ENCODE measurements at regions not wholly inside any gene's neighbourhood (a gene's known extent, or its start where the extent isn't known, plus 50 kb on each side); places are given as distances from the start of the nearest gene placed in this dataset.

GRCh38 chr16:47921535-47921934 lies 234.3 kb downstream of the ABCC12 start:
- TF ChIP-seq CTCF (IDR thresholded peaks at IDR 0.05): no peak
- ATAC-seq (no peak), DNase-seq (no peak)
- no peak overlapping the region for H3K27ac ChIP-seq
- intact Hi-C loops (cut with DNase I): no loop called here
- H3K4me3 ChIP-seq: no peak overlapping the region
- H3K4me1 ChIP-seq: no peaks in the 10 kb centered on the region
- H3K9me3 ChIP-seq: no peaks in the 10 kb centered on the region
- no peaks in the 10 kb centered on the region for H3K27me3 ChIP-seq
- no peaks in the 10 kb centered on the region for H3K36me3 ChIP-seq

DNA sequence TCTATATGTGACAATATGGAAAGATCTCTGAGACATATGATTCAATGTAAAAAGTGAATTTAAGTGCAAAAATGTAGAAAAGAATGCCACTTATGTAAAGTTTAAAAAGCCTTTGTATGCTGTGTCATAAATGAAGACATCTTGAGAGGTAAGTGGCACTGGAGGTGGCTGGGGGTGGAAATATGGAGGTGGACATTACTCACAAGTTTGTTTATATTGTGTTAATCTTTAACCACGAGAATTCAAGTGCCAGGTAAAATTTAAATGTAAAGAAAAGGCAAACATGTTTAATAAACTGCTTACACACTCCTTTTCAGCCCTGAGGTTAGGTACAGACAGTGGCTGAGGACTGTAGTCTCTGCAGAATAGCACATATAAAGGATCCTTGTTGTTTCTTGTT lies 235.1 kb downstream of the ABCC12 start:
- DNase-seq (no peak), ATAC-seq (no peak)
- Histone ChIP-seq H3K4me1 (peaks cover 3% of the 10 kb centered on the region), H3K9me3 (no peaks in the 10 kb centered on the region), H3K27ac (no peak overlapping the region), H3K27me3 (no peaks in the 10 kb centered on the region), H3K4me3 (no peak overlapping the region), H3K36me3 (no peaks in the 10 kb centered on the region)
- intact Hi-C loops (cut with DNase I): no loop called here
- no peak for TF ChIP-seq CTCF (IDR thresholded peaks at IDR 0.05)

DNA sequence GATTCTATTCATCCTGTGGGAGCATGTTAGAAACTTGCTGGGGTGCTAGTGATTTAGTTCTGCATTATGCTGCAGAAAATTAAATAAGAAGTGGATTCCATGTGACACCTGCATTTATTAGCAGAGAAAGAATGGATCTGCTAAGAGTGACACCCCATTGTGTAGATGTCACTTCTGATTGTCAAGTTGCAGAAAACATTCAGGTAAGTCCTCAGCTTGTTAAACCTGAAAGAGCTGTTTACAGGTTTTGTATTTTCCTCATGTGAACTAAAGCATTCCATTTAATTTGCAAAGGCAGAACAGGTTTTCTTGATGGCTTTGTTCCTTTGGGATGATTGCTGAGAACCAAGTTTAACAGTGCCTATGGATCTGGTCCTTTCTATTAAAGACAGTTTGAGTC lies 238.7 kb downstream of the ABCC12 start:
- Histone ChIP-seq H3K4me3 (no peak overlapping the region), H3K36me3 (no peaks in the 10 kb centered on the region), H3K27me3 (no peaks in the 10 kb centered on the region), H3K9me3 (no peaks in the 10 kb centered on the region), H3K4me1 (peaks cover 3% of the 10 kb centered on the region), H3K27ac (no peak overlapping the region)
- ATAC-seq (no peak), DNase-seq (no peak)
- intact Hi-C loops (cut with DNase I): no loop called here
- TF ChIP-seq CTCF (IDR thresholded peaks at IDR 0.05): no peak

- Histone ChIP-seq H3K9me3 (no peaks in the 10 kb centered on the region), H3K27me3 (no peaks in the 10 kb centered on the region), H3K27ac (no peak overlapping the region), H3K4me1 (peaks cover 3% of the 10 kb centered on the region), H3K36me3 (no peaks in the 10 kb centered on the region), H3K4me3 (no peak overlapping the region)
- ATAC-seq (no peak), DNase-seq (no peak)
- no peak for TF ChIP-seq CTCF (IDR thresholded peaks at IDR 0.05)
- intact Hi-C loops (cut with DNase I): no loop called here
Measured at GRCh38 chr16:47916266-47916665, 239.5 kb downstream of the ABCC12 start.

- Histone ChIP-seq H3K27me3 (no peaks in the 10 kb centered on the region), H3K4me3 (no peak overlapping the region), H3K4me1 (no peaks in the 10 kb centered on the region), H3K9me3 (no peaks in the 10 kb centered on the region), H3K27ac (no peak overlapping the region), H3K36me3 (no peaks in the 10 kb centered on the region)
- ATAC-seq (no peak), DNase-seq (no peak)
- no peak for TF ChIP-seq CTCF (IDR thresholded peaks at IDR 0.05)
- intact Hi-C loops (cut with DNase I): no loop called here
Measured at GRCh38 chr16:47907109-47907508, 248.7 kb downstream of the ABCC12 start.

DNA sequence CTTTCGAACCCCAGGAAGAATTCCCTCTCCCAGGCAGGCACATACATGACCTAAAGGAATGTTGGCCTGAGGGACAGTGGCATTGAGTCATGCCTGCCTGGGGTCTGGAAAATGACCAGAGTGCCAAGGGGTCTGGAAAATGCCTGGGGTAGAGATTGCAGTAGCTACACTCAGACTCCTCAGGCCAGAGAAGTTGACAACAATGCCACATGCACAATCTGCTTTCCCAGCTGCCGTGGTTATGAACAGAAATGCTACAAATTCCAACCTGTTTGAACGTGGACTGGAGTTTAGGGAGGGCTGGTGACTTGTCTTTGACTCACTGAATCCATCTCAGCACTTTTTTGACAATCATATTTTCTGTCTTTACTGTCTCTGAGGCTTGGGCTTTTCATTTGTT lies 250.0 kb downstream of the ABCC12 start:
- Histone ChIP-seq H3K27me3 (no peaks in the 10 kb centered on the region), H3K4me3 (no peak overlapping the region), H3K36me3 (no peaks in the 10 kb centered on the region), H3K27ac (no peak overlapping the region), H3K9me3 (no peaks in the 10 kb centered on the region), H3K4me1 (no peaks in the 10 kb centered on the region)
- DNase-seq: no peak
- no peak for TF ChIP-seq CTCF (IDR thresholded peaks at IDR 0.05)
- no peak for ATAC-seq
- intact Hi-C loops (cut with DNase I): no loop called here
